ENCODE measurements at regions not wholly inside any gene's neighbourhood (a gene's known extent, or its start where the extent isn't known, plus 50 kb on each side); places are given as distances from the start of the nearest gene placed in this dataset.

DNA sequence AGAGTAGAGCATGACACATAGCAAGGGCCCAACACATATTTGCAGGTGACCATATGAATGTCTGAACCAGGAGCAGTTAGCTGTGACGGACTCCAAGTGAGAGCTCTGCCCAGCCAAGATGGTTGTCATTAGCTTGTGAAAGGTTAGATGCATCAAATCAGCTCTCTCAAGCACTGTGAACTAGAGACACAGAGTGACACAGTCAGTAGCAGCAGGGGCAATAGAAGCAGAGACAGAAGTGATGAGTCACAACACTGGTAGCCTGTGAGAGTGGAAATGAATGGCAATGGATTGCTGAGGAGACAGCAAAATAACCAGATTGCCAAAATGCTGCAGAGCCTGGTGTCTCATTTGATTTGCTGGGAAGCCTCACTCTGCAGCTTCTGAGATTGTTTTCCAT lies 558.9 kb downstream of the PKHD1 start:
- TF ChIP-seq, protein P1, sequence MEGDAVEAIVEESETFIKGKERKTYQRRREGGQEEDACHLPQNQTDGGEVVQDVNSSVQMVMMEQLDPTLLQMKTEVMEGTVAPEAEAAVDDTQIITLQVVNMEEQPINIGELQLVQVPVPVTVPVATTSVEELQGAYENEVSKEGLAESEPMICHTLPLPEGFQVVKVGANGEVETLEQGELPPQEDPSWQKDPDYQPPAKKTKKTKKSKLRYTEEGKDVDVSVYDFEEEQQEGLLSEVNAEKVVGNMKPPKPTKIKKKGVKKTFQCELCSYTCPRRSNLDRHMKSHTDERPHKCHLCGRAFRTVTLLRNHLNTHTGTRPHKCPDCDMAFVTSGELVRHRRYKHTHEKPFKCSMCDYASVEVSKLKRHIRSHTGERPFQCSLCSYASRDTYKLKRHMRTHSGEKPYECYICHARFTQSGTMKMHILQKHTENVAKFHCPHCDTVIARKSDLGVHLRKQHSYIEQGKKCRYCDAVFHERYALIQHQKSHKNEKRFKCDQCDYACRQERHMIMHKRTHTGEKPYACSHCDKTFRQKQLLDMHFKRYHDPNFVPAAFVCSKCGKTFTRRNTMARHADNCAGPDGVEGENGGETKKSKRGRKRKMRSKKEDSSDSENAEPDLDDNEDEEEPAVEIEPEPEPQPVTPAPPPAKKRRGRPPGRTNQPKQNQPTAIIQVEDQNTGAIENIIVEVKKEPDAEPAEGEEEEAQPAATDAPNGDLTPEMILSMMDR (IDR thresholded peaks at IDR 0.05; ENCODE audit: low read depth, low read length), result no peak
- DNase-seq (ENCODE audit: low read depth in 2 of 2), result no peak
- H3K4me3 ChIP-seq (replicated peaks in 1 of 2; ENCODE audit: low read depth in 2 of 2, low read length in 2 of 2), result no peak overlapping the region

DNA sequence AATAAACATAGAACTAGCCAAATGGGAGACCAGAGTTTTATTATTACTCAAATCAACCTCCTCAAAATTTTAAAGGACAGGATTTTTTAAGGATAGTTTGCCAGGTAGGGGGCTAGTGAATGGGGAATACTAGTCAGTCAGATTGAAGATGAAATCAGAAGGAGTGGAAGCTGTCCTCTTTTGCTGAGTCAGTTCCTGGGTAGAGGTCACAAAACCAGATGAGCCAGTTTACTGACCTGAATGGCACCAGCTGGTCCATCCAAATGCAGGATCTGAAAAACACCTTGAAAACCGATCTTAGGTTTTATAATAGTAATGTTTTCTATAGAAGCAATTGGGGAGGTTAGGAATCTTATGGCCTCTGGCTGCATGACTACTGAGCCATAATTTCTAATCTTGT lies 558.2 kb downstream of the PKHD1 start:
- H3K4me3 ChIP-seq (replicated peaks in 1 of 2; ENCODE audit: low read depth in 2 of 2, low read length in 2 of 2), result no peak overlapping the region
- TF ChIP-seq, protein P1 (IDR thresholded peaks at IDR 0.05; ENCODE audit: low read depth, low read length), result no peak
- DNase-seq (ENCODE audit: low read depth in 2 of 2), result no peak

DNA sequence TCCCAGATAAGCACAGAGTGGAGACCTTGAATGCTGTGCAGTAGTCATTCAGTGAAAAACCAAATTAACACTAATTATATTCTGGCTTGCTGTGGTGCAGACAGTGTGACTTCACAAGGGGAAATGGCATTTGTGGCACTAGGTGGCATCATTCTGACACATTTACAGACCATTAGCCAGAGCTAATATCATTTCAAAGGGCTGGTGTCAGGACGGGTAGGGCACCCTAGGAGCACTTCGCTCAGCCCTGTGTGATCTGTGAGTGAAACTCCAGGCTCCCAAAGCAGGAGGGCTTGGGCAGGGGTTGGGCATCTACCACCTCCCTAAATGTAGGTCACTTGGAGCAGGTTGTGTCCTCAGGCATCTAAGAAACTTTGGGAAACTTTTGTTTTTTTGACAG lies 555.8 kb downstream of the PKHD1 start:
- no peak for DNase-seq (ENCODE audit: low read depth in 2 of 2)
- TF ChIP-seq, protein P1 (IDR thresholded peaks at IDR 0.05; ENCODE audit: low read depth, low read length), result no peak
- H3K4me3 ChIP-seq (replicated peaks in 1 of 2; ENCODE audit: low read depth in 2 of 2, low read length in 2 of 2), result no peak overlapping the region

DNA sequence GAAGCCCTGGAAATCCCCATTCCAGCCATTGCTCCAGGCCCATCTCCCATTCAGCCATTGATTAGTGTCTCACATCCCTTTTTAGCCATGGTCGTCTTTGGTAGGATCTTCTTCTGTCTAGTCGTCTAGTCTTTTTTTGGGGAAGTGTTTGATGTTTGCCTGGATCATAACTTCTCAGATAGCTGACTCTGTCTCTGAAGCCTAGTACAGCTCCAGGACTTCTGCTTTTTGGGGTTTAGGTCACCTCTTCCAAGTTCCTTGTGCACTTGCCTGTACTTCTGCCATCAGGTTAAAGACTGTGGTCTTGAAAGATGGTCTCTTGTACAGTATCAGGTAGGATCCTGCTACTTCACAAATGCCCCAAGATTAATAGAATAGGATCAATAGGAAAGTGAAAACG lies 553.5 kb downstream of the PKHD1 start:
- no peak overlapping the region for H3K4me3 ChIP-seq (replicated peaks in 1 of 2; ENCODE audit: low read depth in 2 of 2, low read length in 2 of 2)
- DNase-seq (ENCODE audit: low read depth in 2 of 2), result no peak

DNA sequence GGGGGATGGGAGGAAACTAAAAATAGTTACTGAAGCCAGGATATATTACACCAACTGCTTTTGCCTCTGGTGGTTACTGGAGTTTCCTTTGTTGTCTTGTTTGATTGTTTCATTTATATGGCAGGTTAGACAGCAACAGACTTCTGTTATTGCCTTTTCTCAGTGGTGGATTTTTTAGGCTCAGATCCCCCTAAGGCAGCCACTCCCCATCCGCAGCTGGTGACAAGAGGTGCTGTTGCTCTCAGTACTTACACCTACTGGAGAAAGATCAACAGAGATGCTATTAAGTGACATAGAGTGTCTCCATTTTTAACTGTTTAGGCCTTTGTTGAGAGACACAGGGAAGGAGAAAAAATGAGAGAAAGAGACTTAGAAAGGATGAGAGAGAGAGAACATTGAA lies 552.1 kb downstream of the PKHD1 start:
- DNase-seq (ENCODE audit: low read depth in 2 of 2), result no peak
- TF ChIP-seq, protein P1 (IDR thresholded peaks at IDR 0.05; ENCODE audit: low read depth, low read length), result no peak
- no peak overlapping the region for H3K4me3 ChIP-seq (replicated peaks in 1 of 2; ENCODE audit: low read depth in 2 of 2, low read length in 2 of 2)

More for the DNA sequence above, 553.5 kb downstream of the PKHD1 start:
- TF ChIP-seq, protein P1 (IDR thresholded peaks at IDR 0.05; ENCODE audit: low read depth, low read length), result no peak

DNA sequence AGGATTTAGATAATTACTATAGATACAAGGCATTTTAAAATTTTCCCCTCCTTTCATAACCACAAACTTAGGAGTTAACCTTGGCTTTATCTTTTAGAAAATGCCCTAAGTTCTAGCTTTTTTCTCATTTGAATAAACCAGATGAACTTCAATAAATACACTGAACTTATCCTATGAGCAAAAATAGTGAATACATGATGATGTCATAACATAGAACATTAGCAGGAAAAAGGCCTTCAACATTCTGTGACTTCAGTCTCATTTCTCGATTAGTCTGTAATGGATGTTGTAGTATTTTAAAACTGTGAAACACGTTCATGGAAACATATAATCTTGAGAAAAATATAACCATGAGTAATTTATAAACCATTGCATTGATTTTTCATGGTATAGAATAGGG lies 550.7 kb downstream of the PKHD1 start:
- no peak for DNase-seq (ENCODE audit: low read depth in 2 of 2)
- TF ChIP-seq, protein P1 (IDR thresholded peaks at IDR 0.05; ENCODE audit: low read depth, low read length), result no peak
- no peak overlapping the region for H3K4me3 ChIP-seq (replicated peaks in 1 of 2; ENCODE audit: low read depth in 2 of 2, low read length in 2 of 2)

DNA sequence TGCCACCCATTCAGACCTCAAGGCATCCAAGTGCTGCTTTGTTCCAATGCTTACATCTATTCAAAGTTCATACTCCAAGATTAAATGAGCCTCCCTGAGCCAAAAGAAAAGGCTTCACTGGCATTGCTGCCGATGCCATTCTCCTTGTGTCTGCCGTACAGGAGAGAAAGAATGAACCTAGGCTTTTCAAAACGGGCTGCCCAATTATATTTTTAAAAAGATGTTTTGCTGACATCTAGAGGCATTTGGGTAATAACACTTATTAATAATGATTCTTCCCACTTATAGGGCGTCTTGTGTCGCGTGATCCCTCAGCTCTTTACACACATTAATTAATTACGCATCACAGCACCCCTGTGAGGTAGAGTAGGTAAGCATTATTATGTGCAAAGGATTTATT lies 545.6 kb downstream of the PKHD1 start:
- no peak overlapping the region for H3K4me3 ChIP-seq (replicated peaks in 1 of 2; ENCODE audit: low read depth in 2 of 2, low read length in 2 of 2)
- DNase-seq (ENCODE audit: low read depth in 2 of 2), result no peak
- TF ChIP-seq, protein P1 (IDR thresholded peaks at IDR 0.05; ENCODE audit: low read depth, low read length), result no peak
